Neuronal stem cell (in vitro differentiated cells): ENCODE measurements at regions not wholly inside any gene's neighbourhood (a gene's known extent, or its start where the extent isn't known, plus 50 kb on each side); places are given as distances from the start of the nearest gene placed in this dataset.
"Not testable (repeated sequence)": the region's sequence is repeated elsewhere in the genome, so short reads cannot be mapped to it uniquely, and the experiment has no call there.

ENCODE experiments used
- DNase-seq: peaks from one replicate; pipeline ENCODE4 v3.0.0-alpha.2; 2013; ENCODE audit warnings: low spot score
- H2AFZ ChIP-seq: one replicate; pipeline ENCODE4 v1.6.1; 2013; ENCODE audit warnings: mild to moderate bottlenecking, low read length, inconsistent platforms
- H2AK5ac ChIP-seq: 2 replicates; pipeline ENCODE4 v1.6.1; 2013; ENCODE audit warnings: low read depth, mild to moderate bottlenecking, inconsistent platforms, low read length, moderate library complexity, mixed read lengths
- H2BK120ac ChIP-seq: 2 replicates; pipeline ENCODE4 v1.6.1; 2013; ENCODE audit warnings: low read depth, mild to moderate bottlenecking, inconsistent platforms, low read length, moderate library complexity, mixed read lengths
- H2BK12ac ChIP-seq: one replicate; pipeline ENCODE4 v1.6.1; 2013; ENCODE audit warnings: low read length, inconsistent platforms
- H2BK15ac ChIP-seq: 2 replicates; pipeline ENCODE4 v1.6.1; 2013; ENCODE audit warnings: mild to moderate bottlenecking, low read length, inconsistent platforms, mixed read lengths
- H2BK5ac ChIP-seq: one replicate; pipeline ENCODE4 v1.6.1; 2013; ENCODE audit warnings: inconsistent platforms, mild to moderate bottlenecking, low read length, moderate library complexity
- H3K14ac ChIP-seq: one replicate; pipeline ENCODE4 v1.6.1; 2013; ENCODE audit warnings: low read length, inconsistent platforms
- H3K18ac ChIP-seq: 2 replicates; pipeline ENCODE4 v1.6.1; 2013; ENCODE audit warnings: low read length, inconsistent platforms
- H3K23ac ChIP-seq: 2 replicates; pipeline ENCODE4 v1.6.1; 2013; ENCODE audit warnings: low read depth, mild to moderate bottlenecking, mixed read lengths, low read length, inconsistent platforms; ENCODE audit not compliant: poor library complexity
- H3K27ac ChIP-seq: replicated peaks from 3 replicates; pipeline ENCODE4 v1.5.1; 2013; ENCODE audit warnings: low read length, inconsistent platforms
- H3K27me3 ChIP-seq, 3 experiments: 2 replicates each; pipeline ENCODE4 v1.6.1; 2013; ENCODE audit warnings: low read length in 3 of 3, mild to moderate bottlenecking in 2 of 3, inconsistent platforms in 1 of 3, low read depth in 1 of 3, mixed read lengths in 1 of 3, moderate library complexity in 1 of 3; ENCODE audit not compliant: control insufficient read depth in 3 of 3, insufficient read depth in 3 of 3
- H3K36me3 ChIP-seq, 2 donors: replicated peaks in 1 of 2; 2 replicates each; pipeline ENCODE4 v1.6.1; 2013; ENCODE audit warnings: low read length in 2 of 2; ENCODE audit not compliant: control insufficient read depth in 2 of 2, insufficient read depth in 2 of 2
- H3K4ac ChIP-seq: 2 replicates; pipeline ENCODE4 v1.6.1; 2013; ENCODE audit warnings: inconsistent platforms, mild to moderate bottlenecking, low read length, moderate library complexity
- H3K4me1 ChIP-seq, 2 donors: 1 replicate in 1 of 2; 2 replicates in 1 of 2; pipeline ENCODE4 v1.6.1; 2013; ENCODE audit warnings: low read length in 2 of 2, low read depth in 1 of 2; ENCODE audit not compliant: control insufficient read depth in 2 of 2, insufficient read depth in 1 of 2
- H3K4me2 ChIP-seq: one replicate; pipeline ENCODE4 v1.6.1; 2013; ENCODE audit warnings: mild to moderate bottlenecking, low read length, inconsistent platforms; ENCODE audit not compliant: insufficient read depth, poor library complexity, severe bottlenecking
- H3K4me3 ChIP-seq, 2 donors: 2 replicates each; pipeline ENCODE4 v1.5.1; 2013; ENCODE audit warnings: low read length in 2 of 2, mild to moderate bottlenecking in 2 of 2, inconsistent platforms in 1 of 2, moderate library complexity in 1 of 2
- H3K79me1 ChIP-seq: one replicate; pipeline ENCODE4 v1.6.1; 2013; ENCODE audit warnings: low read depth, mild to moderate bottlenecking, inconsistent platforms, low read length, moderate library complexity
- H3K9ac ChIP-seq: one replicate; pipeline ENCODE4 v1.6.1; 2013; ENCODE audit warnings: mild to moderate bottlenecking, low read depth, low read length, inconsistent platforms; ENCODE audit not compliant: poor library complexity
- H3K9me3 ChIP-seq, 2 donors: replicated peaks in 1 of 2; 2 replicates each; pipeline versions ENCODE3 to v1.6.1; 2013; ENCODE audit warnings: low read length in 2 of 2, mild to moderate bottlenecking in 2 of 2, inconsistent platforms in 1 of 2, low read depth in 1 of 2, mixed read lengths in 1 of 2, moderate library complexity in 1 of 2; ENCODE audit not compliant: control insufficient read depth in 2 of 2, insufficient read depth in 1 of 2
- H4K8ac ChIP-seq: one replicate; pipeline ENCODE4 v1.6.1; 2013; ENCODE audit warnings: low read depth, mild to moderate bottlenecking, inconsistent platforms, low read length, moderate library complexity
- H4K91ac ChIP-seq: one replicate; pipeline ENCODE4 v1.6.1; 2013; ENCODE audit warnings: low read length, low read depth, mild to moderate bottlenecking, inconsistent platforms; ENCODE audit not compliant: poor library complexity
- WGBS, 2 donors: extraction: QIAGEN DNeasy Blood & Tissue Kit; methylation state at CpG; one replicate each; pipeline ENCODE4 v1.1.7; 2013; ENCODE audit warnings: missing lambda C conversion rate in 2 of 2, mixed read lengths in 1 of 2; ENCODE audit not compliant: insufficient read length in 2 of 2, insufficient replicate concordance in 1 of 2; ENCODE audit errors: extremely low coverage in 2 of 2; 5-methylcytosine and 5-hydroxymethylcytosine counted together

DNA sequence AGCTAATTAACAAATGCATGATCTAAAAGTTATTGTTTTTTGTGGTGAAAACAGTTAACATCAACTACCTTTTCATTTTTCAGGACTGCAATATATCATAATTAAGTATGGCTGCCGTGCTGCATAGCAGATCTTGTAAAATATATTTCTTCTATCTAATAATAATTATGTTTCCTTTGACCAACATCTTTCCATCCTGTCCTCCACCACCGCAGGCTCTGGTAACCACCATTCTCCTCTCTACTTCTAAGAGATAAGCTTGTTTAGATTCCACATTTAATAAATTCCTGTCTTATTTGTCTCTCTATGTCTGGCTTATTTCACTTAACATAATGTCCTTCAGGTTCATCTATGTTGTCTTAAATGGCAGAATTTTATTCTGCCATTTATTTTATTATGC, 162.3 kb upstream of the TPTE start:
- H2BK5ac ChIP-seq, H2AK5ac ChIP-seq, H3K4me1 ChIP-seq, H4K91ac ChIP-seq, H3K14ac ChIP-seq, H3K4me3 ChIP-seq, H3K27ac ChIP-seq, H3K79me1 ChIP-seq, H3K4me2 ChIP-seq, H3K27me3 ChIP-seq, H3K9me3 ChIP-seq, H2AFZ ChIP-seq, H3K36me3 ChIP-seq, H2BK15ac ChIP-seq, H3K18ac ChIP-seq, H2BK12ac ChIP-seq, H3K23ac ChIP-seq, H4K8ac ChIP-seq, DNase-seq, H3K4ac ChIP-seq, H2BK120ac ChIP-seq, H3K9ac ChIP-seq: not testable (repeated sequence)
- WGBS, 2 donors, result no CpG with 5 or more reads among the region's 2 CpGs

DNA sequence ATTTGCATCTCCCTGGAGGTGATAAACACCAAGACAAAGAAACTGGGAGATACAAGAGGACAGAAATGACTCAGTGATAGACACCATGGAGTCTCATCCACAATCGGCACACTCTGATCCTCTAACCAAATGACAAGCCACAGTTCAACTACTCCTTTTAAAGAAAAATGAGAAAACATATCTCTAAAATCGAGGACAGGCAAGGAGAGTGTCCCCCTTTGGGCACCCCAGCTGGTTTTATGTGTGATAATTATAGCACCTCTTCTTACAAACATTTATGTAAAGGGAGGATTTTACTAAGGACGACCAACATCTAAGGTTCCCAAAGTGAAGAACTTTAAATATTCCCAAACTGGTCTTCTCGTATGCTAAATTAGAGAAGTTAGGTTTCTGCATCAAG, 161.5 kb upstream of the TPTE start:
- DNase-seq, H4K8ac ChIP-seq, H2BK5ac ChIP-seq, H3K18ac ChIP-seq, H3K9me3 ChIP-seq, H3K4ac ChIP-seq, H3K23ac ChIP-seq, H3K4me2 ChIP-seq, H3K79me1 ChIP-seq, H4K91ac ChIP-seq, H2BK15ac ChIP-seq, H3K27ac ChIP-seq, H3K27me3 ChIP-seq, H3K4me3 ChIP-seq, H2BK12ac ChIP-seq, H3K4me1 ChIP-seq, H3K9ac ChIP-seq, H2BK120ac ChIP-seq, H2AK5ac ChIP-seq, H2AFZ ChIP-seq, H3K14ac ChIP-seq, H3K36me3 ChIP-seq: not testable (repeated sequence)
- no CpG with 5 or more reads among the region's 4 CpGs for WGBS, 2 donors

DNA sequence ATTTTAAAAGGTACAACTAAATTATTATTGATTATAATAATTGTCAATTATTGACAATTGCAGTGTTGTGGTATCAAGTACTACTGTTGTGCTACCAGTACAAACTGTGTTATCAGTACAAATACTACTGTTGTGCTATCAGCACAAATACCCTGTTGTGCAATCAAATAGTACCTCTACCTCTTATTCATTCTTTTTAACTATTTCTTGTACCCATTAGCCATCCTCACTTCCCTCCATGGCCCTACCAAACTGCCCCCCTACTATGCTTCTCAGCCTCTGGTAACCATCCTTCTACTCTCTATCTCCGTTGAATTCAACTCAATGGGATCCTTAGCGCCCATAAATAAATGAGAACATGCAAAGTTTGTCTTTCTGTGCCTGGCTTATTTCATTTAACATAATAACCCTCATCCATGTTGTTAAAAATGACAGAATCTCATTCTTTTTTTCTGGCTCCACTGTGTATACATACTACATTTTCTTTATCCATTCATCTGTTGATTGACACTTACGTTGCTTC, 160.1 kb upstream of the TPTE start:
- not testable (repeated sequence) for H3K4me3 ChIP-seq, H3K9ac ChIP-seq, H2AK5ac ChIP-seq, H2BK120ac ChIP-seq, H2BK15ac ChIP-seq, H3K14ac ChIP-seq, H3K36me3 ChIP-seq, DNase-seq, H3K27me3 ChIP-seq, H3K4me2 ChIP-seq, H2BK12ac ChIP-seq, H3K18ac ChIP-seq, H3K4ac ChIP-seq, H3K27ac ChIP-seq, H3K79me1 ChIP-seq, H2BK5ac ChIP-seq, H4K8ac ChIP-seq, H3K23ac ChIP-seq, H3K4me1 ChIP-seq, H4K91ac ChIP-seq, H3K9me3 ChIP-seq, H2AFZ ChIP-seq
- WGBS, 2 donors, result no CpG with 5 or more reads among the region's 3 CpGs

DNA sequence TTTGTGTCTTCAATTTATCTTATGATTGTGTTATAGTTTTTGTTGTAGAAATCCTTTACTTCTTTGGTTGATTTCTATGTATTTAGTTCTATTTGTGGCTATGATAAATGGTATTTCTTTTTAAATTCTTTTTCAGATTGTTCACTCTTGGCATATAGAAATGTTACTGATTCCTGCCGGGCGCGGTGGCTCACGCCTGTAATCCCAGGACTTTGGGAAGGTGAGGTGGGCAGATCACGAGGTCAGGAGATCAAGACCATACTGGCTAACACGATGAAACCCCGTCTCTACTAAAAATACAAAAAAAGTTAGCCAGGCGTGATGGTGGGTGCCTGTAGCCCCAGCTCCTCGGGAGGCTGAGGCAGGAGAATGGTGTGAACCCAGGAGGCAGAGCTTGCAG, 158.6 kb upstream of the TPTE start:
- not testable (repeated sequence) for H3K36me3 ChIP-seq, H3K23ac ChIP-seq, H3K9ac ChIP-seq, H3K4me3 ChIP-seq, H2BK12ac ChIP-seq, H2BK15ac ChIP-seq, H3K9me3 ChIP-seq, H4K91ac ChIP-seq, H3K4me1 ChIP-seq, H2AK5ac ChIP-seq, H2BK5ac ChIP-seq, H3K27ac ChIP-seq, H2AFZ ChIP-seq, H3K4me2 ChIP-seq, H4K8ac ChIP-seq, H3K79me1 ChIP-seq, H3K18ac ChIP-seq, DNase-seq, H2BK120ac ChIP-seq, H3K14ac ChIP-seq, H3K4ac ChIP-seq, H3K27me3 ChIP-seq
- whole genome bisulfite sequencing, 2 donors, result no CpG with 5 or more reads among the region's 9 CpGs
